ENCODE measurements at regions not wholly inside any gene's neighbourhood (a gene's known extent, or its start where the extent isn't known, plus 50 kb on each side); places are given as distances from the start of the nearest gene placed in this dataset.
A peak's percentile ranks its signal among the peaks of the same experiment; 100 is the strongest.

- Histone ChIP-seq H2AFZ (ENCODE audit: low read depth, low read length, severe bottlenecking) (no peak overlapping the region), H3K9me2 (replicated peaks; ENCODE audit: insufficient read depth, low read length) (no peaks in the 10 kb centered on the region), H3K27me3 (ENCODE audit: low read length) (no peaks in the 10 kb centered on the region), H4K20me1 (ENCODE audit: low read depth, low read length) (no peaks in the 10 kb centered on the region), H3F3A (ENCODE audit: insufficient read depth) (no peaks in the 10 kb centered on the region), H3K4me2 (ENCODE audit: low read depth, low read length, poor library complexity, severe bottlenecking) (no peak overlapping the region), H3K79me2 (ENCODE audit: insufficient read depth, low read length) (no peaks in the 10 kb centered on the region), H3K4me3 (ENCODE audit: insufficient read depth, low read length, poor library complexity, severe bottlenecking) (no peak overlapping the region), H3K27ac (ENCODE audit: low read depth, low read length) (no peak overlapping the region), H3K9ac (ENCODE audit: low read length) (no peak overlapping the region), H3K36me3 (ENCODE audit: low read length) (no peaks in the 10 kb centered on the region), H3K9me3 (ENCODE audit: insufficient read depth, low read length) (no peaks in the 10 kb centered on the region)
- TF ChIP-seq CTCF (IDR thresholded peaks at IDR 0.05; ENCODE audit: insufficient read depth, low read length, poor library complexity, severe bottlenecking), result no peak
- no peak for TF ChIP-seq EZH2phosphoT487 (conservative IDR thresholded peaks at IDR 0.05; ENCODE audit: low read length)
Measured at GRCh38 chr2:104337869-104338268, 516.0 kb upstream of the POU3F3 start.

- no peaks in the 10 kb centered on the region for H4K20me1 ChIP-seq (ENCODE audit: low read depth, low read length)
- no peaks in the 10 kb centered on the region for H3K9me2 ChIP-seq (replicated peaks; ENCODE audit: insufficient read depth, low read length)
- no peaks in the 10 kb centered on the region for H3K27me3 ChIP-seq (ENCODE audit: low read length)
- H2AFZ ChIP-seq (ENCODE audit: low read depth, low read length, severe bottlenecking), result no peak overlapping the region
- no peak overlapping the region for H3K27ac ChIP-seq (ENCODE audit: low read depth, low read length)
- H3K9ac ChIP-seq (ENCODE audit: low read length), result no peak overlapping the region
- no peaks in the 10 kb centered on the region for H3K36me3 ChIP-seq (ENCODE audit: low read length)
- no peak overlapping the region for H3K4me2 ChIP-seq (ENCODE audit: low read depth, low read length, poor library complexity, severe bottlenecking)
- H3F3A ChIP-seq (ENCODE audit: insufficient read depth), result no peaks in the 10 kb centered on the region
- no peak for TF ChIP-seq EZH2phosphoT487 (conservative IDR thresholded peaks at IDR 0.05; ENCODE audit: low read length)
- TF ChIP-seq CTCF (IDR thresholded peaks at IDR 0.05; ENCODE audit: insufficient read depth, low read length, poor library complexity, severe bottlenecking), result no peak
- H3K9me3 ChIP-seq (ENCODE audit: insufficient read depth, low read length), result no peaks in the 10 kb centered on the region
- no peak overlapping the region for H3K4me3 ChIP-seq (ENCODE audit: insufficient read depth, low read length, poor library complexity, severe bottlenecking)
- H3K79me2 ChIP-seq (ENCODE audit: insufficient read depth, low read length), result no peaks in the 10 kb centered on the region
Measured at GRCh38 chr2:104340162-104340561, 513.8 kb upstream of the POU3F3 start.

GRCh38 chr2:104340879-104341828, 512.8 kb upstream of the POU3F3 start:
- Histone ChIP-seq H3K4me3 (ENCODE audit: insufficient read depth, low read length, poor library complexity, severe bottlenecking) (no peak overlapping the region), H3K9me2 (replicated peaks; ENCODE audit: insufficient read depth, low read length) (no peaks in the 10 kb centered on the region), H3K27ac (ENCODE audit: low read depth, low read length) (no peak overlapping the region), H3K36me3 (ENCODE audit: low read length) (no peaks in the 10 kb centered on the region), H3K79me2 (ENCODE audit: insufficient read depth, low read length) (no peaks in the 10 kb centered on the region), H3F3A (ENCODE audit: insufficient read depth) (no peaks in the 10 kb centered on the region), H3K27me3 (ENCODE audit: low read length) (no peaks in the 10 kb centered on the region), H2AFZ (ENCODE audit: low read depth, low read length, severe bottlenecking) (peak overlapping the region; percentile 14), H3K9me3 (ENCODE audit: insufficient read depth, low read length) (no peaks in the 10 kb centered on the region), H4K20me1 (ENCODE audit: low read depth, low read length) (no peaks in the 10 kb centered on the region), H3K9ac (ENCODE audit: low read length) (no peak overlapping the region), H3K4me2 (ENCODE audit: low read depth, low read length, poor library complexity, severe bottlenecking) (no peak overlapping the region)
- TF ChIP-seq EZH2phosphoT487 (conservative IDR thresholded peaks at IDR 0.05; ENCODE audit: low read length) (no peak), CTCF (IDR thresholded peaks at IDR 0.05; ENCODE audit: insufficient read depth, low read length, poor library complexity, severe bottlenecking) (no peak)
